ENCODE measurements at regions not wholly inside any gene's neighbourhood (a gene's known extent, or its start where the extent isn't known, plus 50 kb on each side); places are given as distances from the start of the nearest gene placed in this dataset.

GRCh38 chr10:58001159-58001558, 266.5 kb downstream of the IPMK start:
- no peak for DNase-seq
- Histone ChIP-seq H3K27me3 (ENCODE audit: low read depth) (peaks cover 5% of the 10 kb centered on the region), H3K36me3 (no peaks in the 10 kb centered on the region), H3K9me3 (replicated peaks) (no peaks in the 10 kb centered on the region), H3K4me1 (no peaks in the 10 kb centered on the region), H3K4me3 (no peak overlapping the region), H3K27ac (replicated peaks) (no peak overlapping the region)
- intact Hi-C loops (cut with micrococcal nuclease): no loop called here
- no peak for TF ChIP-seq CTCF (IDR thresholded peaks at IDR 0.05; ENCODE audit: borderline replicate concordance)

GRCh38 chr10:57996536-57996935, 271.2 kb downstream of the IPMK start:
- Histone ChIP-seq H3K27ac (replicated peaks) (no peak overlapping the region), H3K27me3 (ENCODE audit: low read depth) (peaks cover 5% of the 10 kb centered on the region), H3K4me1 (no peaks in the 10 kb centered on the region), H3K36me3 (no peaks in the 10 kb centered on the region), H3K9me3 (replicated peaks) (no peaks in the 10 kb centered on the region), H3K4me3 (no peak overlapping the region)
- no peak for DNase-seq
- no peak for TF ChIP-seq CTCF (IDR thresholded peaks at IDR 0.05; ENCODE audit: borderline replicate concordance)
- intact Hi-C loops (cut with micrococcal nuclease): no loop called here

- TF ChIP-seq CTCF (IDR thresholded peaks at IDR 0.05; ENCODE audit: borderline replicate concordance): no peak
- Histone ChIP-seq H3K36me3 (no peaks in the 10 kb centered on the region), H3K4me1 (no peaks in the 10 kb centered on the region), H3K4me3 (no peak overlapping the region), H3K9me3 (replicated peaks) (no peaks in the 10 kb centered on the region), H3K27me3 (ENCODE audit: low read depth) (no peaks in the 10 kb centered on the region), H3K27ac (replicated peaks) (no peak overlapping the region)
- intact Hi-C loops (cut with micrococcal nuclease): no loop called here
- DNase-seq: no peak
These were observed 274.4 kb downstream of the IPMK start for GRCh38 chr10:57993302-57993701.

GRCh38 chr10:57992321-57993077, 275.2 kb downstream of the IPMK start:
- Histone ChIP-seq H3K9me3 (replicated peaks) (no peaks in the 10 kb centered on the region), H3K27me3 (ENCODE audit: low read depth) (no peaks in the 10 kb centered on the region), H3K27ac (replicated peaks) (no peak overlapping the region), H3K36me3 (no peaks in the 10 kb centered on the region), H3K4me3 (no peak overlapping the region), H3K4me1 (no peaks in the 10 kb centered on the region)
- DNase-seq: no peak
- no peak for TF ChIP-seq CTCF (IDR thresholded peaks at IDR 0.05; ENCODE audit: borderline replicate concordance)
- intact Hi-C loops (cut with micrococcal nuclease): no loop called here

GRCh38 chr10:57988964-57989363, 278.7 kb downstream of the IPMK start:
- H3K27ac ChIP-seq (replicated peaks): no peak overlapping the region
- no peaks in the 10 kb centered on the region for H3K4me1 ChIP-seq
- intact Hi-C loops (cut with micrococcal nuclease): no loop called here
- TF ChIP-seq CTCF (IDR thresholded peaks at IDR 0.05; ENCODE audit: borderline replicate concordance): no peak
- no peak for DNase-seq
- H3K9me3 ChIP-seq (replicated peaks): no peaks in the 10 kb centered on the region
- H3K4me3 ChIP-seq: no peak overlapping the region
- H3K36me3 ChIP-seq: no peaks in the 10 kb centered on the region
- no peaks in the 10 kb centered on the region for H3K27me3 ChIP-seq (ENCODE audit: low read depth)

Measured in left ventricle myocardium inferior (tissue), 1 donor.